HL-60 (cell line): ENCODE measurements at regions not wholly inside any gene's neighbourhood (a gene's known extent, or its start where the extent isn't known, plus 50 kb on each side); places are given as distances from the start of the nearest gene placed in this dataset.

Experiments used
- DNase-seq, 2 experiments: peaks; one replicate each; pipeline ENCODE4 v3.0.0-alpha.2; 2010 to 2020; ENCODE audit warnings: low read depth in 1 of 2, low spot score in 1 of 2
- H3K27ac ChIP-seq: fragments of 250-450 bp; sonication (Bioruptor Pico); replicated peaks from 2 replicates; pipeline ENCODE4 v1.5.1; 2020; ENCODE audit warnings: mild to moderate bottlenecking, moderate library complexity
- H3K27me3 ChIP-seq: fragments of 250-450 bp; sonication (Bioruptor Pico); 2 replicates; pipeline ENCODE4 v1.5.1; 2021; ENCODE audit warnings: mild to moderate bottlenecking, moderate library complexity; ENCODE audit not compliant: insufficient read depth, poor library complexity, severe bottlenecking
- H3K4me3 ChIP-seq: replicated peaks from 2 replicates; pipeline ENCODE4 v1.5.1; 2011; ENCODE audit warnings: mild to moderate bottlenecking, control low read depth, low read length; ENCODE audit not compliant: insufficient read depth
- GABPA ChIP-seq: IDR thresholded peaks from 2 replicates; pipeline ENCODE4 v1.6.1; 2012; ENCODE audit warnings: low read depth
- POLR2AphosphoS5 ChIP-seq: IDR thresholded peaks from 2 replicates; pipeline ENCODE4 v1.6.1; 2012; ENCODE audit warnings: low read depth
- REST ChIP-seq: IDR thresholded peaks from 2 replicates; pipeline ENCODE4 v1.6.1; 2012; ENCODE audit warnings: low read depth; ENCODE audit not compliant: insufficient replicate concordance
- SPI1 ChIP-seq: IDR thresholded peaks from 2 replicates; pipeline ENCODE4 v1.6.1; 2012; ENCODE audit warnings: low read depth, mild to moderate bottlenecking, borderline replicate concordance
- TF ChIP-seq, protein P1 (sequence below): IDR thresholded peaks from one replicate; pipeline ENCODE4 v1.5.1; 2011; ENCODE audit warnings: low read length, control low read depth, inconsistent platforms; ENCODE audit not compliant: insufficient read depth

DNA sequence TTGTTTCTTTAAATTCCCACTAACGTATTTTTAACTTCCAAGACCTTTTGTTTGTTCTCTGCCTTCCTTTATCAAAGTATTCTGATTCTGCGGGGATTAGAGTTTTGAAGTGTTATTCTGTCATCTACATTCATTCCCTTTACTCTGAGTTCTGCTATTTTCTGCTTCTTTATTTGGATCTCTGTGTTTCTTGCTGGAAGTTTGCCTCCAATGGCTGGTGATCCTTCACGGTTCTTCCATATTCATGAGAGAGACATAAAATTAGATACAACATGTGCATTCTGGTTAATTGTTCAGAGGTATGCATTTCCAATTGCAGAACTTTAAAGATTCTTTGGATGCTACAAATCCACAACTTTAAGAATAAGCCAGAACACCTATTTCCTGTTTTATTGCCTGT, 244.7 kb upstream of the ADARB2 start:
- no peak for DNase-seq
- TF ChIP-seq REST (no peak), SPI1 (no peak), GABPA (no peak)
- TF ChIP-seq, protein P1, sequence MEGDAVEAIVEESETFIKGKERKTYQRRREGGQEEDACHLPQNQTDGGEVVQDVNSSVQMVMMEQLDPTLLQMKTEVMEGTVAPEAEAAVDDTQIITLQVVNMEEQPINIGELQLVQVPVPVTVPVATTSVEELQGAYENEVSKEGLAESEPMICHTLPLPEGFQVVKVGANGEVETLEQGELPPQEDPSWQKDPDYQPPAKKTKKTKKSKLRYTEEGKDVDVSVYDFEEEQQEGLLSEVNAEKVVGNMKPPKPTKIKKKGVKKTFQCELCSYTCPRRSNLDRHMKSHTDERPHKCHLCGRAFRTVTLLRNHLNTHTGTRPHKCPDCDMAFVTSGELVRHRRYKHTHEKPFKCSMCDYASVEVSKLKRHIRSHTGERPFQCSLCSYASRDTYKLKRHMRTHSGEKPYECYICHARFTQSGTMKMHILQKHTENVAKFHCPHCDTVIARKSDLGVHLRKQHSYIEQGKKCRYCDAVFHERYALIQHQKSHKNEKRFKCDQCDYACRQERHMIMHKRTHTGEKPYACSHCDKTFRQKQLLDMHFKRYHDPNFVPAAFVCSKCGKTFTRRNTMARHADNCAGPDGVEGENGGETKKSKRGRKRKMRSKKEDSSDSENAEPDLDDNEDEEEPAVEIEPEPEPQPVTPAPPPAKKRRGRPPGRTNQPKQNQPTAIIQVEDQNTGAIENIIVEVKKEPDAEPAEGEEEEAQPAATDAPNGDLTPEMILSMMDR: no peak
- no peak overlapping the region for H3K4me3 ChIP-seq
- no peak overlapping the region for H3K27ac ChIP-seq
- no peaks in the 10 kb centered on the region for H3K27me3 ChIP-seq

DNA sequence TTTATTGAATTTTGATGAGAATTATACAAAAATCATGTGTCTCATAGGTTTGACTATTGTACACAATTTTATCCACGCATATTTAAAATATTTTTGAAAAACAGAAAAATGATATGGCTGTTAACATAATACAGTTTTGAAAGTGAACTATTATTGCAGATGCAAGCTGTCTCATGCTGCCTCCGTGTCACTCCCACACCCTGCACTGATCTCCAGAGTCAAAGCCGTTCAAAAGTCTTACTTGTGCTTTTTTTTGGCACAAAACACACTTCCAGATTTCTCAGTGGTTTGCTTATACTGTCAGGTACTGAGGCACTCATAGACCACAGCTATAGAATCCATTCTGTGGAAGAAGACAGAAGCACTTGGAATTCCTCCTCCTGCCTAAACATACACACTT, 243.1 kb upstream of the ADARB2 start:
- TF ChIP-seq, protein P1: no peak
- TF ChIP-seq POLR2AphosphoS5 (no peak), REST (no peak), SPI1 (no peak), GABPA (no peak)
- H3K27ac ChIP-seq: no peak overlapping the region
- no peak for DNase-seq
- no peak overlapping the region for H3K4me3 ChIP-seq
- H3K27me3 ChIP-seq: no peaks in the 10 kb centered on the region

DNA sequence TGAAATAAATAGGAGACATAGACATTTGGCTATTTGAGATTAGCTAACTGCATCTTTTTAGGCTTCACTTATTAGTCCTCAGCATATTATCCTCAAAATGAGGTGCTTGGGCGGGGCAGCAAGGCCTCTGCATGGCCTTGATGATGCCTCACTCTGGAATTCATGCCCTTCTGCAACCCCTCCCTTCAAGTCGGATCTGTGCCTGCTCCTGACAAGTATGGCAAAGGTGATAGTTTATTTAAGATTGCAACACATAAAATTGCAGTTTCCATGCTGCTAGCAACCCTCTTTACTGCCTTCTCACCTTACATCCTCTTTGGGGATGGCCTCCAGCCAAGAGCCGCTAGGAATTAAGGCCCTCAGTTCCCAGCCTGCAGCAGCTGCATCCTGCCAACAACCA, 241.3 kb upstream of the ADARB2 start:
- H3K27ac ChIP-seq: no peak overlapping the region
- TF ChIP-seq POLR2AphosphoS5: no peak
- TF ChIP-seq, protein P1: no peak
- TF ChIP-seq REST: no peak
- TF ChIP-seq GABPA: no peak
- TF ChIP-seq SPI1: no peak
- no peak overlapping the region for H3K4me3 ChIP-seq
- H3K27me3 ChIP-seq: no peaks in the 10 kb centered on the region
- no peak for DNase-seq
